Stimulated activated CD4-positive, alpha-beta T cell treated with anti-CD3 and anti-CD28 coated beads, Interleukin-1b, Interleukin-23, amount 100 ng/mL, for 24 hours (primary cell): ENCODE measurements at regions not wholly inside any gene's neighbourhood (a gene's known extent, or its start where the extent isn't known, plus 50 kb on each side); places are given as distances from the start of the nearest gene placed in this dataset.
"Not testable (repeated sequence)": the region's sequence is repeated elsewhere in the genome, so short reads cannot be mapped to it uniquely, and the experiment has no call there.

Experiments used
- DNase-seq, 4 experiments: peaks; one replicate each; pipeline ENCODE4 v3.0.0-alpha.2; 2020; ENCODE audit warnings: low read depth in 4 of 4, low spot score in 1 of 4

GRCh38 chr6:27807441-27808241 is 104.6 kb downstream of the OR2B2 start:
- peak in 2 of 4 experiments; percentile 43 to 56 for DNase-seq

GRCh38 chr6:27806981-27807440 is 105.2 kb downstream of the OR2B2 start:
- DNase-seq, result no peak

- no peak for DNase-seq
Observed at GRCh38 chr6:27805347-27805746, 106.8 kb downstream of the OR2B2 start.

GRCh38 chr6:27804851-27805250 is 107.3 kb downstream of the OR2B2 start:
- no peak for DNase-seq

- no peak for DNase-seq
Observed at GRCh38 chr6:27800731-27801373, 111.3 kb downstream of the OR2B2 start.

GRCh38 chr6:27797960-27798359 is 114.2 kb downstream of the OR2B2 start:
- DNase-seq, result no peak

GRCh38 chr6:27796736-27797481 is 115.3 kb downstream of the OR2B2 start:
- not testable (repeated sequence) for DNase-seq

GRCh38 chr6:27795697-27796494 is 116.3 kb downstream of the OR2B2 start:
- peak in 1 of 4 experiments; percentile 52 for DNase-seq

GRCh38 chr6:27791182-27791943 is 120.8 kb downstream of the OR2B2 start:
- DNase-seq, result no peak

GRCh38 chr6:27788376-27788775 is 123.8 kb downstream of the OR2B2 start:
- not testable (repeated sequence) for DNase-seq

- DNase-seq, result no peak
Observed at GRCh38 chr6:27786048-27786447, 126.1 kb downstream of the OR2B2 start.

- DNase-seq, result no peak
Observed at GRCh38 chr6:27785294-27785693, 126.9 kb downstream of the OR2B2 start.

GRCh38 chr6:27782748-27783147 is 129.4 kb downstream of the OR2B2 start:
- no peak for DNase-seq

GRCh38 chr6:27778625-27779417 is 133.4 kb downstream of the OR2B2 start:
- no peak for DNase-seq

GRCh38 chr6:27777614-27778355 is 134.4 kb downstream of the OR2B2 start:
- no peak for DNase-seq

- no peak for DNase-seq
Observed at GRCh38 chr6:27777126-27777525, 135.1 kb downstream of the OR2B2 start.

GRCh38 chr6:27776504-27776903 is 135.7 kb downstream of the OR2B2 start:
- no peak for DNase-seq

- DNase-seq, result no peak
Observed at GRCh38 chr6:27775796-27776184, 136.4 kb downstream of the OR2B2 start.
